ENCODE measurements at regions not wholly inside any gene's neighbourhood (a gene's known extent, or its start where the extent isn't known, plus 50 kb on each side); places are given as distances from the start of the nearest gene placed in this dataset.

DNA sequence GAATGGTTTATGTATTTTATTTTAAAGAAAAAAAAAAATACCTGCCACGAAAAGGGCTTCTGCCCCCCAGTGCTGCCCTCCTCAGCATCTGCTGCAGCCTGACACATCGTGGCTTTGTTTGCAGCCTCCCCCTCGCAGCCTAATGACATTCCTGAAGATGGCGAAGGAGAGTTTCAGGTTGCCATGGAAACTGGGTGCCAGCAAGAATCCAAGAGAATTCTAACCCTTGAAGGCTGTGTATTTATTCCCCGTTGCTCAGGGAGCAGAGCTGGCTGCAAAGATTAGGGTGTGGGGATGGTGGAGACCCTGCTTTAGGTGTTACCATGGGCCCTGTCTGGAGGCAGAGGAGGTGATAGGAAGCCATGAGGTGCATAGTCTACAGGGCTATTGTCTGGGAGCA, 126.6 kb downstream of the NSG2 start:
- FAIRE-seq (no peak), DNase-seq (ENCODE audit: low read depth in 1 of 2, low spot score in 2 of 2) (no peak)
- no peaks in the 10 kb centered on the region; the same call in 1 of the 2 replicates for H3K79me1 ChIP-seq (ENCODE audit: low read depth, low read length)
- peaks cover 0 to 4% (median under 1%) of the 10 kb centered on the region in 4 experiments; a peak in 2 of 7 replicates for H3K4me1 ChIP-seq (replicated peaks in 1 of 4; ENCODE audit: control insufficient read depth in 3 of 4, insufficient read depth in 4 of 4, low read length in 3 of 4)
- WGBS, 2 experiments (ENCODE audit: extremely low coverage in 1 of 2, insufficient coverage in 1 of 2, insufficient read length in 1 of 2, insufficient replicate concordance in 2 of 2, low coverage in 1 of 2, low lambda C conversion rate in 2 of 2, missing lambda C conversion rate in 1 of 2), result 31% methylated on average over 5 of the region's 5 CpGs; no CpG with 5 or more reads in 1 of the 2 experiments
- H4K20me1 ChIP-seq (replicated peaks in 1 of 2; ENCODE audit: control insufficient read depth in 1 of 2, insufficient read depth in 2 of 2, low read length in 2 of 2), result no peaks in the 10 kb centered on the region
- no peak overlapping the region for H3K4me2 ChIP-seq (ENCODE audit: insufficient read depth in 1 of 2, low read depth in 2 of 2, low read length in 2 of 2)
- no peak overlapping the region for H3K23ac ChIP-seq (ENCODE audit: insufficient read length)
- H3K36me3 ChIP-seq (ENCODE audit: control insufficient read depth in 2 of 4, insufficient read depth in 4 of 4, low read length in 3 of 4), result no peaks in the 10 kb centered on the region
- H3K9me3 ChIP-seq (ENCODE audit: insufficient read depth in 2 of 2, low read depth in 1 of 2, low read length in 1 of 2), result 0 out of 4 replicates have a peak, but pooled peaks cover 0 to 3% of the 10 kb centered on the region in 2 experiments
- no peak overlapping the region for H4K5ac ChIP-seq (ENCODE audit: insufficient read length, low read depth, low read length)
- no peaks in the 10 kb centered on the region for H3K23me2 ChIP-seq (ENCODE audit: low read depth, low read length)
- TF ChIP-seq PHF8 (conservative IDR thresholded peaks at IDR 0.05; ENCODE audit: low read depth, low read length) (no peak), TEAD4 (IDR thresholded peaks at IDR 0.05; ENCODE audit: low read depth, low read length) (peak; percentile 79), POLR2AphosphoS5 (IDR thresholded peaks at IDR 0.05; ENCODE audit: low read depth, low read length) (no peak), SIN3A (conservative IDR thresholded peaks at IDR 0.05 in 1 of 2, IDR thresholded peaks at IDR 0.05 in 1 of 2; ENCODE audit: low read depth in 1 of 2, low read length in 2 of 2) (0 out of 4 replicates have a peak, but pooled peaks of 1 of the 2 experiments have one; percentile 20), YY1 (IDR thresholded peaks at IDR 0.05; ENCODE audit: low read depth, low read length) (0 out of 2 replicates have a peak, but pooled peaks have one; percentile 60), RAD21 (IDR thresholded peaks at IDR 0.05 in 1 of 2, conservative IDR thresholded peaks at IDR 0.05 in 1 of 2; ENCODE audit: low read depth in 2 of 2, low read length in 2 of 2) (peak in 1 of 2 experiments; percentile 17; a peak in 1 of 4 replicates)
- TF ChIP-seq, protein P1, sequence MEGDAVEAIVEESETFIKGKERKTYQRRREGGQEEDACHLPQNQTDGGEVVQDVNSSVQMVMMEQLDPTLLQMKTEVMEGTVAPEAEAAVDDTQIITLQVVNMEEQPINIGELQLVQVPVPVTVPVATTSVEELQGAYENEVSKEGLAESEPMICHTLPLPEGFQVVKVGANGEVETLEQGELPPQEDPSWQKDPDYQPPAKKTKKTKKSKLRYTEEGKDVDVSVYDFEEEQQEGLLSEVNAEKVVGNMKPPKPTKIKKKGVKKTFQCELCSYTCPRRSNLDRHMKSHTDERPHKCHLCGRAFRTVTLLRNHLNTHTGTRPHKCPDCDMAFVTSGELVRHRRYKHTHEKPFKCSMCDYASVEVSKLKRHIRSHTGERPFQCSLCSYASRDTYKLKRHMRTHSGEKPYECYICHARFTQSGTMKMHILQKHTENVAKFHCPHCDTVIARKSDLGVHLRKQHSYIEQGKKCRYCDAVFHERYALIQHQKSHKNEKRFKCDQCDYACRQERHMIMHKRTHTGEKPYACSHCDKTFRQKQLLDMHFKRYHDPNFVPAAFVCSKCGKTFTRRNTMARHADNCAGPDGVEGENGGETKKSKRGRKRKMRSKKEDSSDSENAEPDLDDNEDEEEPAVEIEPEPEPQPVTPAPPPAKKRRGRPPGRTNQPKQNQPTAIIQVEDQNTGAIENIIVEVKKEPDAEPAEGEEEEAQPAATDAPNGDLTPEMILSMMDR (IDR thresholded peaks at IDR 0.05; ENCODE audit: control extremely low read depth in 1 of 3, insufficient read depth in 1 of 3, low read depth in 1 of 3, low read length in 3 of 3), result peak in 2 of 3 experiments; percentile 15 to 18; a peak in 2 of 4 replicates
- no peak overlapping the region for H3K27ac ChIP-seq (ENCODE audit: low read depth, low read length)
- POLR2A ChIA-PET (ENCODE audit: partially characterized antibody), result no interaction called here
- H2AK5ac ChIP-seq (ENCODE audit: low read depth, low read length), result no peak overlapping the region
- no peak overlapping the region for H3K18ac ChIP-seq (ENCODE audit: extremely low read depth, low read length)
- H3K56ac ChIP-seq (replicated peaks; ENCODE audit: insufficient read length, low read depth, low read length), result no peak overlapping the region
- H4K8ac ChIP-seq (ENCODE audit: extremely low read depth, insufficient read depth, low read length), result no peak overlapping the region
- H2AFZ ChIP-seq (ENCODE audit: low read length), result no peak overlapping the region
- CTCF ChIA-PET (ENCODE audit: partially characterized antibody), result interaction anchor here (0.7 to 1.2 kb wide), 5 partner anchors 12 to 137 kb away, joined by 3 read pairs; no protein-coding TSS in a partner anchor
- no peak overlapping the region for H4K91ac ChIP-seq (replicated peaks; ENCODE audit: insufficient read length, low read length)
- no peak overlapping the region for H3K9ac ChIP-seq (replicated peaks in 1 of 4; ENCODE audit: extremely low read depth in 1 of 4, low read depth in 3 of 4, low read length in 3 of 4)
- H3K27me3 ChIP-seq (replicated peaks in 1 of 4; ENCODE audit: control insufficient read depth in 3 of 4, extremely low read depth in 1 of 4, insufficient read depth in 3 of 4, low read length in 3 of 4), result no peaks in the 10 kb centered on the region
- no peaks in the 10 kb centered on the region for H3K79me2 ChIP-seq (ENCODE audit: control insufficient read depth in 1 of 2, insufficient read depth in 2 of 2, low read length in 2 of 2)
- no peak overlapping the region for H3K4me3 ChIP-seq (ENCODE audit: extremely low read depth in 1 of 4, insufficient read depth in 2 of 4, low read depth in 3 of 4, low read length in 4 of 4)
- H2BK5ac ChIP-seq (ENCODE audit: low read depth, low read length), result no peak overlapping the region
- H2BK20ac ChIP-seq (ENCODE audit: low read length), result no peak overlapping the region
- no peak overlapping the region for H3K4ac ChIP-seq (replicated peaks; ENCODE audit: insufficient read length, low read depth, low read length)
- no peak overlapping the region for H2BK120ac ChIP-seq (replicated peaks; ENCODE audit: low read depth, low read length)
- H2BK12ac ChIP-seq (ENCODE audit: low read depth, low read length), result no peak overlapping the region
- no peak overlapping the region for H2BK15ac ChIP-seq (ENCODE audit: low read length)
- no peak overlapping the region for H3K14ac ChIP-seq (ENCODE audit: insufficient read length)
